ENCODE measurements at regions not wholly inside any gene's neighbourhood (a gene's known extent, or its start where the extent isn't known, plus 50 kb on each side); places are given as distances from the start of the nearest gene placed in this dataset.

DNA sequence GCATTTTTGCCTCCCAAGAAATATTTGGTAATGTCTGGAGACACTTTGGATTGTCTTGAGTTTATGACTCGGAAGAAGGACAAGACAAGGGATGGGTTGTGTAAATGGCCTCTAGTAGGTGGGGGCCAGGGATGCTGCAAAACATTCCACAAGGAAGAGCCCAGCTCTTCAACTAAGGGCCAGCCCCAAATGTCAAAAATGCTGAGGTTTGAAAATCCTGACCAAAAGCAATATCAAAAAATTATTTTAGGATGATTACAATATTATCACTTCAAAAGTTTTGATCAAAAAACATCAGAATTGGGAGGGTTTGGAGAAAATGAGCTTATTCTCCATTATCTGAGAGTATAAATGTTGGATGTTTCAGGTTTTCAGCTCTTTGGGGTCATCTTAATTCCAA lies 248.9 kb upstream of the SLC24A2 start:
- DNase-seq = no peak

DNA sequence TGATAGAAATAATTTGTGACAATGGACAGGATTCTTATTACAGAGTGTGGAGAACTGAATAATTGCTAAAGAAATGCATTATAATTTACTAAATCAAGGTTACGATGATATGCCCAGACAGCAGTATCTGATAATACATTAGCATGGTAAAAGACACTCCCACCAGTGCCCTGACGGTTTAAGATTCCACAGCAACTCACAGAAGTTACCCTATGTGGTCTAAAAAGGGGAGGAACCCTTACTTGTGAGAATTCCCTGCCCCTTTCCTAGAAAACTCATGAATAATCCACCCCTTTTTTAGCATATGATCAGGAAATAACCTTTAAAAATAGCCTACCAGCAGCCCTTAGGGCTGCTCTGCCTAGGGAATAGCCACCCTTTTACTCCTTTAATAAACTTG lies 244.7 kb upstream of the SLC24A2 start:
- no peak for DNase-seq

DNA sequence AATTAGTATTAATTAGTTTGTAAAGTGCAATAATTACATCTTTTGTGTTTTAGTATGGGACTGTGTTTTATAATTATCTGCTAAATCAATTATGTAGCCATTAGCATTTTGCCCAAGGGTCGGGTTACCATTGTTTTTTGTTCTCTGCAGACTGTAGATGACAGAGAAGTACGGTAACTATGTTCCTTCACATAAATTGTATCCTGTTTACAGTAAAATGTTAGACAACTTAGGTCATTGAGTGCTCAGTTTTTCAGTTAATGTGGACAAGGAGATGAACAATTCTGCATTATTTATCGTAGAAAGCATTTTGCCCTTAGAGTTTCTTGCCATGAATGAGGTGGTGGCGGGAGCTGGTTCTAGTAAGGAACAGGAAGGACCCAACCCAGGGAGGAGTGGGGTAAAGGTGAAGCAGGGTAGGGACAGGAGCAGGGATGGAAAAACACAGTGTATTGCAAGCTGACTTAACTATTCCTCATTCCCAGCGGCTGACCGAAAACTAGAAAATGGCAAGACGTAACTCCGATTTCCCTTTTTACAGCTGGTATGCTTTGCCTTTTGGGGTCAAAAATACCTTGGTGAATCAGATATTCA lies 243.7 kb upstream of the SLC24A2 start:
- no peak for DNase-seq

DNA sequence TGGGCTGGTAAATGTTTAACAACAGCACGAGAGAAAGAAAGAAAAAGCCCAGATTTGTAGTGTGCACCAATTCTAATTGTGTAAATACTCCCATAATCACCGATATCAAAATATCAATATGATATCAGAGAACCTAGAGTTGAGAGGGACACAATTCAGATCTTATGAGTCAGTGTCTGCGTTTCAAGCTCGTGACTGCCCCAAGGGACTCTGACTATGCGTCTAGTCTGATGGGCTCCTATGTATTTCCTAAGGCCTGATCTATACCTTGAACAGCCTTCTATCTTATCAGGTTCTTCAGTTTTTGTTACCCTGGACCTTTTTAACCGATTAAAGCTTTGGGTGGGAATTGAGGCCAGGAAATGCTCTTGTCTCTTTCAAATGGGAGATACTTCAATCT lies 243.0 kb upstream of the SLC24A2 start:
- no peak for DNase-seq

DNA sequence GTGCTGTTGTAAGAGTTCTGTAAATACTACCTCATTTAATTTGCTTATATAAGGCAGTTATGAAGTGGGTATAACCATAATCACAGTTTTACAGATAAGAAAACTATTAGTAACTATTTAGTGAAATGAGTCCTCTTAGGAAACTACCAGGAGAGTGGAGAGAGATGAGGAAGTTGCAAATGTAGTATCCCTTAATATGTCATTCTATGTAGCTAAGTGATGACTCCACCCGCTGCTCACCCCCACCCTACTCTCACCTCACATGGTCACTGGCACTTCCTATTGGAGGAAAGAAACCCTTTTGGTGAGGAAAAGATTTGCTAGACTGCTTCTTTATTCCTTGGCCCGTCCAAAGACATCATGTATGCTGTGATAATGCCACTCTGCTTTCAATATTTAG lies 241.8 kb upstream of the SLC24A2 start:
- no peak for DNase-seq

DNA sequence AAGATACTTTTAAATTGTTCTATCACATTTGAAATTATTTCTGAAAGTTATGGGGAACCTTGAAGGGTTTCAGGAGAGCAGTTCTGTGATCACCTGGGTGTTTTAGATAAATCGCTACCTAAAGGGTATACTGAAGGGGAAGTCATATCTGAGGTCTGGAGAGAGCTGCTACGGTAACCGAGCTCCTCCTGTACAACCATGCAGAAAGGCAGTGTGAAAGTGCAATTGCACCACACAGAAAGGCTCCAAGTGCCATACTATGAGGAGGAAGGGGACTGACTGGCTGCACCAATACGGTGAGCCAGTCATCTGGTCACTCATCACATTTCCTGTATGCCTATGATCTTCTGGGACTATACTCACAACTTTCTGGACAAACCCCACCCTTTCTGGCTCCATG lies 241.4 kb upstream of the SLC24A2 start:
- no peak for DNase-seq

DNA sequence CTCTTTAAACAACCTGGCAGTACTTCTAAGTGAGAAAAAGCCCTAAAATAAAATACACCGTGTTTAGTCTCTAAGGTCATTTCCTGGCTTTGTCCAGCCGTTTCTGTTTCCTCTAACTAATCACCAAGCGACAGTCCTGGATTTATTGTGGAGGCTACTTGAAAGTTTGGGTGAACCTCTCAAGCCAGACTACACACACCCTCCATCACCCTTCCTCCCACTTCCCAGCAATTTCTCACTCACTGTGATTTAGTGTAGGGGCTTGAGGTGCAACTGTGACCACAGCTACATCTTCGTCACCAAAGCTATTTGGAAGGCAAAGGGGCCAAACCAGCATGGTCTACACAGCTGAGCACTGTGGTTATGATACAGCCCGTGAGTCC lies 240.0 kb upstream of the SLC24A2 start:
- DNase-seq = no peak

DNA sequence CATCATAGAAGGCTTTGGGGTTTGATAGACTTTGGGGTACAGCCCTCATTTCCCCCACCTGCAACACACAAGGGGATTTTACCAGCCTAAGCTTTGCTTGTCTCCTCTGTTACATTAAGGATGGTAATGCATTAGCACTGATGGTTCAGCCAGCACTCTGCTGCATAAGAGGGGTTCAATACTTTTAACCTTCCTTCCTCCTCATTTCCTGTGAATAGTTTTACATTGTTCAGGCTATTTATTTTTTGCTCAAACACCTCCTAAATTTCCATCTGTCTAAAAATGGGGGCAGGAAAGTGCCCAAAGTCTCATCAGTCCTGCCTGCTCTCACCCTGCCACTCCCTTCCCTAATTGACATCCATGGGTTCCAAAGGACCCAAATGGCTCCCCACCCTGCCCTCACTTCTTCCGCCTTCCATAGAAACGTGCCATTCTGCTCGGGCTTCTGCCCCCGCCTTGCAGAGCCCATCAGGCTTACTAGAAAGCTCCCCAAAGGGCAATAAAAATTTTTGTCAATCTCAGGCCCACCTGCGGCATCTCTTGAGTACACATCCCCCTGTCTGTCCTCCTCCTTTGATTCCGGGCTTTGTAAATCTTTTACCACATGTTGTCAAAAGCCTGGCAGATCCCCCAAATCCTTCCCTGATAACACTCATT lies 239.5 kb upstream of the SLC24A2 start:
- no peak for DNase-seq

DNA sequence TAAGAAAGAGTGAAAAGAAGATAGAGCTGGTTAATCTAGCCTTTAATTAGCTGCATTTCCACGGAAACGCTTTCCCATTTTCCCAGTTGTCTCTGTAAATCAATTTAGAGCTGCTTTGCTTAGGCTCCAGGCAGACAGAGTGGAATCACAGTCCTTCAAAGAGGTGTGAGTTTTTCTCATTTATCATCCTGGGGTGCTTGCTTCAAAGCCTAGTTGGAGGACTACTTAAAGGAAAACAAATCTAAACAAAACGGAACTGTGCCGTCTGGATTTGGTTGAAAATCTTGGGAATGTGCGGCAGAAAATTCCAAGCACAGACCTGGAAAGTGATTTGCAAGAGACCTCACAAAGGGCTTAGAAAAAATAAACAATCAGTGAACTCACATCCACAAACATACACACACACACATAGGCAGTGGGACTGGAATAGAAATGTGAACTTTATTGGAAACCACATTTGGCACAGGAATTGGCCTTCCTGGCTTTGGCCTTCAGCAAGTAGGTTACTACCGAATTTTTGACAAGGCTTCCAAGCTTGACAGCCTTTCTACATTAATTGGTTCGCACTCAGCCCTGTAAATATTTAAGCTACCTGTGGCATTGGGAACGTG lies 235.2 kb upstream of the SLC24A2 start:
- no peak for DNase-seq

DNA sequence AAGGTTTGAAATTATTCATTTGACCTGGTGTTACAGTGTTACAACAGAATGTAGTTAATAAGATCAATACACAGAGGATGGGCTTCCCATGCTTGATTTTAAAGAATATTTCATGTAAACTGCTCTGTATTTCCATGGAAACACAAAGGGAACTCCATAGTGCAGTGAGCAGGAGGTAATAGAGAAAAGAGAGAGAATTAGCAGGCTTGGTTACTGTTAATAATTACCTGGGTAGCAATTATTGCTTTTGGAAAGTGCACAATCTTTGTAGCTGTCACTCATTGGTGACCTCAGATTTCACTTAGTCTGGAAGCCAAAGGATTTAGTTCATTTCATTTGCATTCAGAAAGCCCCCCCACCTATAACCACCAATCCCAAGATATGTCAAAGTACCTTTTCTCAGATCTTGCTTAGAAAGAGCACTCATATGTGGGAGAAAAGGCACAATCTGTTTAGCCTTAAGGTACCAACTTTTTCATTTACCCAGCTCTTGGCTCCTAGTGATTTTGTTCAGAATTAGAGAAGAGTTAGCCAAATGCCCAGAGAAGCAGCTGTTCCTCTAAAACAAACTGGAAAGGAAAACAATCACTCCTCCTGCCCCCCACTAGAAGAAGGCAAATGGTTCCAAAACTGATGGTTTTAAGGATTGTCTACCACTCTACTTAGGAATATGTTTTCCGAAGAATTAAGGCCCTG lies 234.5 kb upstream of the SLC24A2 start:
- DNase-seq = no peak

DNA sequence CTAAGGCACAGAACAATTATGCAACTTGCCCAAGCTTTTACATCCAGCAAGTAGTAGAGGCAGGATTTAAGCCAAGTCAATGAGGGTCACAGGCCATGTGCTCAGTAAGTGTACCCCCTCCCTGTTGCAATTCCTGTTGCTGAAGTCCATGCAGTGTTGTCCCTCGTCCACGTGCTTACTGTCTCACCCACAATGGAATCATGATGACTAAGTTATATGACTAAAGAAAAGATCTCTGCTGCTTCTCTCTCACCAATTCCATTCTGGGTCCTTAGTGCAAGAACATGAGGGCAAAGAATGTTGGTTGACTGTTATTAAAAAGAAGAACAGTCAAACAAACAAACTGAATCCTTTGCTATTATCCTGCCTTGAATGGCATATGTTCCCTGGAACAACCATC lies 233.6 kb upstream of the SLC24A2 start:
- DNase-seq = no peak

DNA sequence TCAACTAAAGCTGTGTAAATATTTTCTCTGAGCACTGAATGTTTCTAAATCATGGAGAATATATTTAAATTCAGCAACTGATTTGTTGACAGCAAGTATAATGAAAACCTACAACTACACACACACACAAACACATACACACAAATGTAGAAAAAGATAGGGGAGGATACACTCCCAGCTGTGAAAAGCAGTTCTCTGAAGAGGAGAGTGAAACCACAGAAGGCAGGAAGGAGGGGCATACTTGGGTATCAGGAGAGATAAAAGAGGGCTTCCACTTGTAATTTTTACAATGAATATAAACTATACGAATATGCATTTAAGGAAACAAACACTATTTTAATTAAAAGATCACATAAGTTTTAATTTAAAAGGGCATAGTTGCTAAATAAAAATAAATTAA lies 227.8 kb upstream of the SLC24A2 start:
- no peak for DNase-seq

DNA sequence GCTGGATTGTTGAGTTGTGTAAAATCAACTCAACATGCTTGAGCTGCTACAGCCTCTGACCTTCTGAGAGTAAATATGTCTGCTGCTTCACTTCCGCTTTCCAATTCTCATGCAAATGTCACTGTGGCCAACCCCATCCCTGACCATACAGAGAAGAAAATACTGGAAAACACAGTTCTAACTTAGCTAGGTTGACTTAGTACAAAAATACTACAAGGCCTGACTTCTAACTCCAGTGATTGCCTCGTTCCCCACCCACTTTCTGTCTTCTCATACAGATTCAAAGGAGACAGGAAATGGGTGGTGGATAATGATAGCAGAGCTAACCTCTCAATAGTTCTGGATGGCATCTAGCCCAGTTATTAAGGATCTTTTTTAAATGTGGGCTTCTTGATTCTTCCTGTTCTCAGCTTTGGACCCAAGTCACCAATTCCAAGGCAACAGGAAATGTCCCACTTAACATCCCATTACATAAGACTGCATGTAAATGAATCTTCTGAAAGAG lies 226.6 kb upstream of the SLC24A2 start:
- no peak for DNase-seq

DNA sequence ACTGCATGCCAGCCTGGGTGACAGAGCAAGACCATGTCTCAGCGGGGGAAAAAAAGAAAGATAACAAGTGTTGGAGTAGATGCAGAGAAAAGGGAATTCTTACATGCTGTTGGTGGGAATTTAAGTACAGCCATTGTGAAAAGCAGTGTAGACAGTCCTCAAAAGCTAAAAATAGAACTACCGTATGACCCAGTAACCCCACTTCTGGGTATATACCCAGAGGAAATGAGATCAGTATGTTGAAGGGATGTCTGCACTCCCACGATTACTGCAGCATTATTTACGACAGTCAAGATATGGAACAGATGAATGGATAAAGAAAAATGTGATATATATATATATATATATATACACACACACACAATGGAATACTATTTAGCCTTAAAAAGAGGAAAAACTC lies 225.3 kb upstream of the SLC24A2 start:
- no peak for DNase-seq

DNA sequence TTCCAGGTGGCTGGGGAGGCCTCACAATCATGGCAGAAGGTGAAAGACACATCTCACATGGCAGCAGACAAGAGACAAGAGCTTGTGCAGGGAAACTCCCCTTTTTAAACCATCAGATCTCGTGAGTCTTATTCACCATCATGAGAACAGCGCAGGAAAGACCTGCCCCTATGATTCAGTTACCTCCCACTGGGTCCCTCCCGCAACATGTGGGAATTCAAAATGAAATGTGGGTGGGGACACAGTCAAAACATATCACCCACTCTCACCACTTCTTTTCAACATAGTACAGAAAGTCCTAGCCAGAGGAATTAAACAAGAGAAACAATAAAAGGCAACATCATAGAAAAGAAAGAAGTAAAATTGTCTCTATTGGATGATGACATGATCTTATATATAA lies 223.4 kb upstream of the SLC24A2 start:
- DNase-seq = peak; percentile 56

DNA sequence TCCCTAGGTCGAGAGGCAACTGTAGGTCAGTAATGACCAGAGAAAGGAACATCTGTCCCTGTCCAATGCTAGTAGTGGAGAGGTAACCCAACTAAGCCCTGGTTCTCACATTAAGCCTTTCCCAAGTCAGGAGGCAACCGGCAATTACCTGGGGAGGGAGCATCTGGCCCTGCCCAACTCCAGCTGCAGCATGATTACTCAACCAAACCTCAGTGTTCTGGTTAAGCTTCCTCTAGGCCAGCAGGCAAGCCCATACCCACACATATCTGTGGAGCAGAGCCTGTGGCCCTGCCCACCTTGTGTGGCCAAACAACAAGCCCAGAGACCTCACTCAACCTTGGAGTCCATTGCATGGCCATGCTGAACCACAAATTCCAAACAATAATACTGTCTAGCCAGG lies 220.8 kb upstream of the SLC24A2 start:
- no peak for DNase-seq

DNA sequence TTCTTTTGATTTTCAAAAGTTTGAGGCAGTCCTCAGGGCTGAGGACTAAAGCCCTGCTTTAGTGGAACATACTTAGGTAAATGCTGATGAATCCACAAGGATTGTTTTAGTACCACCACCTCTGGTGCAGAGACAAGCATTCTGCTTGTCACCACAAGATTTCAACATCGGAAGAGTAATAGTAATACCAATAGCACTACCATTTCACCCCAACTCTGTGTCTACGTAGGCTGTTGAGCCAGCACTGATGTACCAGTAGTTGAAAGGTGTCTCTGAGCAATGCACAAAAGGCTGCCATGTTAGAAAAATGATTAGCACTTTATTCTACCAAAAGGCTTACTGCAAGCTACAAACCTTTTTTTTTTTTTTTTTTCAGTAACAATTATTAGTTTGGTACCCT lies 213.2 kb upstream of the SLC24A2 start:
- no peak for DNase-seq

DNA sequence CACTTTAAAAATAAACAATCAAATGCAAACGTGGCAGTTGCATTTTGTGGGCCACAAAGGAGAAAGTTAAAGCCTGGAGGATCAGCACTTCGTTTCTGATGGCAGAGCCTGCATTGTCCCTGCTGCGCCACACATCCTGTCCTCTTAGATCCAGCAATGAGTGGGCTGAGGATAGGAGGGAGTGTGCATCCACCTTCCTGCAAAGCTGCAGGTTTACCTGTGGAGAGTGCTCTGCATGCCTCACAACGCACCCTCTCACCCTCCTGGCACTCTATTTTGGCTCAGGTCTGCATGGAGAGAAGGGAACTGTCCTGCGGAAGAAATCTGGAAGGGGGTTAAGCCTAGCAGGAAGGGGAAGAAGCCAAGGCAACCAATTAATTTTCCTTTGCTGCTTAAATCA lies 212.2 kb upstream of the SLC24A2 start:
- no peak for DNase-seq

DNA sequence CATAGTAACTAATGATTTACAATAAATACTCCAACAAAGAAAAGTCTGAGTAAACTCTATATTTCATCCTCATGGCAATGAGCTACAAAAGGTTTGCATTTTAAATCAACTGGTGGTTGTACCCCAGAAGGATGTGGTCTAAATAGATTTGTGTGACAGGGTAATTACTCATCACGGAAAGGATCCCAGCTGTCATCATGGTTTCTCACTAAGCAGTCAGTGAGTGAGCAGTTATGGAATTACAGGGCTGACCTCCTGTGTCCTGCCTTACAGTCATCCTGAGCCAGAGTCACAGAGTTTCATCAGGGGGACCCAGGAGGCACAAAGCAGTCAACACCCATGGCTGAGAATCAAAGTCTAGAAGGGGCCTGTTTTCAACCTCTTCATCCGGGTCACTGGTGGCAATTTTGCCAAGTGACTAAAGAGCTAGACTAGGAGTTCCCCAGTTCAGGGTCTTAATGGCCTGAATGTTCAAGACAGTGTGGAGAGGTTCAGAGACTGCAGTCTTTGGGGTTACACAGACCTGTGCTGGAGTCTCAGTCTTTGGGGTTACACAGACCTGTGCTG lies 210.7 kb upstream of the SLC24A2 start:
- DNase-seq = peak; percentile 66

DNA sequence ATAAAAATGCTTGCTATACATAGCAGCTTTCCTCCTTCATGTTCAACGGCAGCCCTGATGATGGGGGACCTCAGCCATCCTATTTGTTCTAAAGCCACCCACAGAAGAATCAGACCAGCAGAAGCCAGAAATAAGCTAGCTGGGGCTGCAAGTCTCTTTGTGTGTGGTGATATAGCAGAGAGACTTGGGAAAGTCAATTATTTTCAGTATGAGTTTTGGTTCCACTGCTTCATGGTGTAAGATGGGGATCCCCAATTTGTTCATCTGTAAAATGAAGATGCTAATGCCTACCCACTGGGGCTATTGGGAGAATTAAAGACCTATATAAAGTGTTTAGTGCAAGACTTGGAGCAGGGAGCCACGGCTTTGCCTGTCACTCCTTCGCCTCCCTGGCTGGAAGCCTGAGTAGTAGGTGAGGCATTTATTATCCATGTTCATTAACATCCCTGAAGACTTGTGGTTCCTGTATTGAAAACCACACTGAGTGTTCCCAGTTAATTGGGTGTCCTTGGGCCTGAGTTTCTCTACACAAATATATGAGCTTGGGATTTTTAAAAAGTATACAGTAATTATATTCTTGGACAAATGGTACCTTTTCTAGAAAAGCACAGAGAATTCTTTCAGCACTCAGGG lies 210.1 kb upstream of the SLC24A2 start:
- DNase-seq = no peak

DNA sequence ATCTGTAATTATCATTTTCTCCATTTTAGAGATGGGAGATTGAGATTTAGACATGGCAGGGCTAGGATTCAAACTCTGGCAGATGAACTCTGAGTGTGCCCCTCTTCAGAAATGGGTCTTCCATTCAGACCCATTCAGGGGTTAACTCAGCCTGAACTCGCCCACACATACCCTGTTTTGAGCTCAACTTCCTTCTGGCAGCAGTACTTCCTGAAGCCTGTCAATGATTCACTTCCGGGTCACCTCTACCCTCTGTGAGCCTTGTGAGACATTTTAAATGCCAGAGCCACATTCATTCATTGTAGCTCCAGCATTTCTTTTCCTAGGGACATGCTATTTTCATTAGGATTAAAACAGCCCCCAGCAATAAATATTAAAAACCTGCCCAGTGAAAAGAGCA lies 209.3 kb upstream of the SLC24A2 start:
- DNase-seq = no peak

DNA sequence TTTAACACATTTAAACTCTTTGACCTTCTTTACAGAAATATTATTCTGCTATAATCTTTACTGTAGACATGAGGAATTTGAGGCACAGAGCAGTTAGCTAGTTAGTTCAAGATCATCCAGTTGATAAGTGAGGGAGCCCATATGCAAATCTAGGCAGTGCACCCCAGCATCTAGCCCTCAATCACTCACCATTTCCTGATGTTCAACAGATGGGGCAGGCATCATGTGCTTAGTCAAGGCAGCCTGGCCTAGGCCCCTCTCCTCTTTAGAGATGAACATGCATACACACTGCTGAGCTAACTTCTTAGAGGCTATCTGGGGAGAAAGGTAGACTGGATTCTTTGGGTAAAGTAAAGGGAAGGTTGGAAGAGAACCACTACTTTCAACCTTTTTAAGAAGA lies 206.8 kb upstream of the SLC24A2 start:
- no peak for DNase-seq

DNA sequence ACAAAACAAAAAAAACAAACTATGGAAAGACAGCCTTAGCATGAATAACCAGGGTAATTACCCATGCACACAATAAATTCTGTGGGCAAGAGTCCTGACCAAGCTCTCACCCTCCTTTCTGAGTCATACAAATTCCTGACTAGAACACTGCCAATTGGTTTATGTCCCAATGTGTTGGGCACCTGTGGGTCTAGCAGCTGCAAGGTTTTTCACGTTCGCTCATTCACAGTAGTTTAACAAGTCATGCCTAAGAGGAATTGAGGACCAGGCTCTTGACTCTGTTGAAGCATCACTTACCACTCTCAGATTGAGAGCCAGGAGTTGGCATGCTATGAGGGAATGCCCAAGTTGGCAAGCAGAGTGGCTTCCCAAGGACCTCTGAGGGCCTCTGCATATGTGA lies 205.5 kb upstream of the SLC24A2 start:
- DNase-seq = no peak

Data from activated naive CD4-positive, alpha-beta T cell treated with Interleukin-2 at 50 U/mL for 16 hours (primary cell).